ENCODE measurements at regions not wholly inside any gene's neighbourhood (a gene's known extent, or its start where the extent isn't known, plus 50 kb on each side); places are given as distances from the start of the nearest gene placed in this dataset.
A peak's percentile ranks its signal among the peaks of the same experiment; 100 is the strongest.

- Histone ChIP-seq H3K27me3 (ENCODE audit: control insufficient read depth, insufficient read depth, low read length) (no peaks in the 10 kb centered on the region), H3K27ac (ENCODE audit: low read depth in 2 of 2, low read length in 2 of 2) (no peak overlapping the region), H3K4me3 (ENCODE audit: low read length in 3 of 3) (no peak overlapping the region), H3K9me3 (ENCODE audit: control insufficient read depth in 2 of 3, insufficient read depth in 1 of 3, low read length in 3 of 3) (peaks cover 0 to 7% (median 0%) of the 10 kb centered on the region in 3 donors), H3K4me1 (ENCODE audit: control insufficient read depth in 2 of 3, insufficient read depth in 2 of 3, low read depth in 1 of 3, low read length in 3 of 3) (no peaks in the 10 kb centered on the region), H3K9ac (ENCODE audit: low read length in 3 of 3) (no peak overlapping the region), H3K36me3 (ENCODE audit: control insufficient read depth in 2 of 3, insufficient read depth in 3 of 3, low read length in 3 of 3) (no peaks in the 10 kb centered on the region)
- no peak for TF ChIP-seq CTCF (IDR thresholded peaks at IDR 0.05; ENCODE audit: borderline replicate concordance, extremely low read depth, insufficient read depth)
- intact Hi-C loops (cut with DNase I), result no loop called here
- no peak for DNase-seq
- FAIRE-seq, result no peak
These were observed 175.7 kb upstream of the SMIM23 start for GRCh38 chr5:171609806-171610452.

- Histone ChIP-seq H3K4me1 (ENCODE audit: control insufficient read depth in 2 of 3, insufficient read depth in 2 of 3, low read depth in 1 of 3, low read length in 3 of 3) (no peaks in the 10 kb centered on the region), H3K27ac (ENCODE audit: low read depth in 2 of 2, low read length in 2 of 2) (no peak overlapping the region), H3K9ac (ENCODE audit: low read length in 3 of 3) (no peak overlapping the region), H3K36me3 (ENCODE audit: control insufficient read depth in 2 of 3, insufficient read depth in 3 of 3, low read length in 3 of 3) (no peaks in the 10 kb centered on the region), H3K9me3 (ENCODE audit: control insufficient read depth in 2 of 3, insufficient read depth in 1 of 3, low read length in 3 of 3) (peaks cover 0 to 7% (median 0%) of the 10 kb centered on the region in 3 donors), H3K4me3 (ENCODE audit: low read length in 3 of 3) (no peak overlapping the region), H3K27me3 (ENCODE audit: control insufficient read depth, insufficient read depth, low read length) (no peaks in the 10 kb centered on the region)
- FAIRE-seq (no peak), DNase-seq (no peak)
- TF ChIP-seq CTCF (IDR thresholded peaks at IDR 0.05; ENCODE audit: borderline replicate concordance, extremely low read depth, insufficient read depth), result no peak
- intact Hi-C loops (cut with DNase I), result no loop called here
These were observed 174.9 kb upstream of the SMIM23 start for GRCh38 chr5:171610686-171611085.

GRCh38 chr5:171612749-171613148 lies 172.9 kb upstream of the SMIM23 start:
- Histone ChIP-seq H3K4me3 (ENCODE audit: low read length in 3 of 3) (no peak overlapping the region), H3K36me3 (ENCODE audit: control insufficient read depth in 2 of 3, insufficient read depth in 3 of 3, low read length in 3 of 3) (no peaks in the 10 kb centered on the region), H3K9me3 (ENCODE audit: control insufficient read depth in 2 of 3, insufficient read depth in 1 of 3, low read length in 3 of 3) (peaks cover 0 to 2% (median 0%) of the 10 kb centered on the region in 3 donors), H3K9ac (ENCODE audit: low read length in 3 of 3) (no peak overlapping the region), H3K4me1 (ENCODE audit: control insufficient read depth in 2 of 3, insufficient read depth in 2 of 3, low read depth in 1 of 3, low read length in 3 of 3) (no peaks in the 10 kb centered on the region), H3K27ac (ENCODE audit: low read depth in 2 of 2, low read length in 2 of 2) (no peak overlapping the region), H3K27me3 (ENCODE audit: control insufficient read depth, insufficient read depth, low read length) (no peaks in the 10 kb centered on the region)
- intact Hi-C loops (cut with DNase I), result no loop called here
- no peak for TF ChIP-seq CTCF (IDR thresholded peaks at IDR 0.05; ENCODE audit: borderline replicate concordance, extremely low read depth, insufficient read depth)
- no peak for FAIRE-seq
- no peak for DNase-seq

- intact Hi-C loops (cut with DNase I), result no loop called here
- peak in 1 of 5 donors; percentile 63 for DNase-seq
- FAIRE-seq, result no peak
These were observed 171.1 kb upstream of the SMIM23 start for GRCh38 chr5:171614511-171614910.

More at GRCh38 chr5:171614511-171614910, 171.1 kb upstream of the SMIM23 start:
- no peaks in the 10 kb centered on the region for H3K27me3 ChIP-seq (ENCODE audit: control insufficient read depth, insufficient read depth, low read length)
- H3K27ac ChIP-seq (ENCODE audit: low read depth in 2 of 2, low read length in 2 of 2), result no peak overlapping the region
- no peaks in the 10 kb centered on the region for H3K36me3 ChIP-seq (ENCODE audit: control insufficient read depth in 2 of 3, insufficient read depth in 3 of 3, low read length in 3 of 3)
- no peaks in the 10 kb centered on the region for H3K4me1 ChIP-seq (ENCODE audit: control insufficient read depth in 2 of 3, insufficient read depth in 2 of 3, low read depth in 1 of 3, low read length in 3 of 3)
- no peak for TF ChIP-seq CTCF (IDR thresholded peaks at IDR 0.05; ENCODE audit: borderline replicate concordance, extremely low read depth, insufficient read depth)
- no peak overlapping the region for H3K4me3 ChIP-seq (ENCODE audit: low read length in 3 of 3)
- H3K9ac ChIP-seq (ENCODE audit: low read length in 3 of 3), result no peak overlapping the region
- H3K9me3 ChIP-seq (ENCODE audit: control insufficient read depth in 2 of 3, insufficient read depth in 1 of 3, low read length in 3 of 3), result no peaks in the 10 kb centered on the region
